ENCODE measurements at regions not wholly inside any gene's neighbourhood (a gene's known extent, or its start where the extent isn't known, plus 50 kb on each side); places are given as distances from the start of the nearest gene placed in this dataset.

- Histone ChIP-seq H3K23ac (ENCODE audit: insufficient read length) (no peak overlapping the region), H3K56ac (replicated peaks; ENCODE audit: insufficient read length, low read depth, low read length) (no peak overlapping the region), H2BK5ac (ENCODE audit: low read depth, low read length) (no peak overlapping the region), H3K9me3 (ENCODE audit: insufficient read depth in 2 of 2, low read depth in 1 of 2, low read length in 1 of 2) (no peaks in the 10 kb centered on the region), H3K27ac (ENCODE audit: low read depth, low read length) (no peak overlapping the region), H3K4ac (replicated peaks; ENCODE audit: insufficient read length, low read depth, low read length) (no peak overlapping the region), H2BK120ac (replicated peaks; ENCODE audit: low read depth, low read length) (no peak overlapping the region), H3K14ac (ENCODE audit: insufficient read length) (no peak overlapping the region), H3K9ac (replicated peaks in 1 of 4; ENCODE audit: extremely low read depth in 1 of 4, low read depth in 3 of 4, low read length in 3 of 4) (no peak overlapping the region), H4K8ac (ENCODE audit: extremely low read depth, insufficient read depth, low read length) (no peak overlapping the region), H3K4me2 (ENCODE audit: insufficient read depth in 1 of 2, low read depth in 2 of 2, low read length in 2 of 2) (no peak overlapping the region), H2AFZ (ENCODE audit: low read length) (no peak overlapping the region), H2BK20ac (ENCODE audit: low read length) (no peak overlapping the region), H3K36me3 (ENCODE audit: control insufficient read depth in 2 of 4, insufficient read depth in 4 of 4, low read length in 3 of 4) (no peaks in the 10 kb centered on the region), H3K4me3 (ENCODE audit: extremely low read depth in 1 of 4, insufficient read depth in 2 of 4, low read depth in 3 of 4, low read length in 4 of 4) (no peak overlapping the region), H3K23me2 (ENCODE audit: low read depth, low read length) (no peaks in the 10 kb centered on the region), H4K91ac (replicated peaks; ENCODE audit: insufficient read length, low read length) (no peak overlapping the region), H4K5ac (ENCODE audit: insufficient read length, low read depth, low read length) (no peak overlapping the region), H2BK15ac (ENCODE audit: low read length) (no peak overlapping the region), H4K20me1 (replicated peaks in 1 of 2; ENCODE audit: control insufficient read depth in 1 of 2, insufficient read depth in 2 of 2, low read length in 2 of 2) (no peaks in the 10 kb centered on the region), H2AK5ac (ENCODE audit: low read depth, low read length) (no peak overlapping the region), H2BK12ac (ENCODE audit: low read depth, low read length) (no peak overlapping the region), H3K18ac (ENCODE audit: extremely low read depth, low read length) (no peak overlapping the region), H3K27me3 (replicated peaks in 1 of 4; ENCODE audit: control insufficient read depth in 3 of 4, extremely low read depth in 1 of 4, insufficient read depth in 3 of 4, low read length in 3 of 4) (no peaks in the 10 kb centered on the region), H3K79me2 (ENCODE audit: control insufficient read depth in 1 of 2, insufficient read depth in 2 of 2, low read length in 2 of 2) (no peaks in the 10 kb centered on the region), H3K4me1 (replicated peaks in 1 of 4; ENCODE audit: control insufficient read depth in 3 of 4, insufficient read depth in 4 of 4, low read length in 3 of 4) (no peaks in the 10 kb centered on the region), H3K79me1 (ENCODE audit: low read depth, low read length) (no peaks in the 10 kb centered on the region)
- TF ChIP-seq EGR1 (IDR thresholded peaks at IDR 0.05; ENCODE audit: borderline replicate concordance, low read depth, low read length): no peak
- no peak for DNase-seq (ENCODE audit: low read depth in 1 of 2, low spot score in 2 of 2)
- ChIA-PET CTCF (ENCODE audit: partially characterized antibody) (no interaction called here), POLR2A (ENCODE audit: partially characterized antibody) (no interaction called here)
- WGBS, 2 experiments (ENCODE audit: extremely low coverage in 1 of 2, insufficient coverage in 1 of 2, insufficient read length in 1 of 2, insufficient replicate concordance in 2 of 2, low coverage in 1 of 2, low lambda C conversion rate in 2 of 2, missing lambda C conversion rate in 1 of 2): 92 to 100% methylated on average over 1 to 11 of the region's 11 CpGs
- no peak for FAIRE-seq
These were observed 1641.9 kb upstream of the PIK3C3 start for GRCh38 chr18:40313030-40313642.

All from H1 (cell line).